K562 (cell line): ENCODE measurements at regions not wholly inside any gene's neighbourhood (a gene's known extent, or its start where the extent isn't known, plus 50 kb on each side); places are given as distances from the start of the nearest gene placed in this dataset.

Source experiments
- ATAC-seq: fragments of 200-7000 bp; cut with Tn5 transposase; 3 replicates; pipeline ENCODE4 v1.9.1; 2020; ENCODE audit warnings: moderate library complexity
- BruUV-seq: library from RNA; stranded (reverse); fragments of 400-500 nt; replicated peaks from 2 replicates; lab custom pipeline; 2021; lab: Mats Ljungman, UMichigan
- CTCF ChIA-PET: fragments of 300-600 bp; formaldehyde crosslinking; extraction: SDS; loops from one replicate; lab custom pipeline; 2021; ENCODE audit warnings: low intra/inter-chr PET ratio; lab: Yijun Ruan, JAX
- POLR2A ChIA-PET: fragments of 300-600, 350-650 bp; sonication (Branson Sonifier 250); formaldehyde crosslinking; extraction: SDS; loops from one replicate; lab custom pipeline; 2021; ENCODE audit warnings: antibody characterized with exemption, inconsistent platforms; lab: Yijun Ruan, JAX
- DNase-seq, 4 experiments: peaks; one replicate each; pipeline versions ENCODE4 v3.0.0 to v3.0.0-alpha.2; 2011 to 2018; ENCODE audit warnings: low spot score in 3 of 4, mixed read lengths in 3 of 4; ENCODE audit errors: extremely low read depth in 1 of 4
- FAIRE-seq: peaks from 2 replicates; lab custom pipeline; 2011; peaks lifted over from hg19 to GRCh38; lab: Jason Lieb, UNC
- H2AFZ ChIP-seq: 2 replicates; pipeline ENCODE4 v1.6.0; 2011; ENCODE audit warnings: low read depth, low read length, control low read depth, inconsistent platforms
- H3K27ac ChIP-seq: fragments of 200-600 bp; 3 replicates; pipeline ENCODE4 v1.8.0; 2011; ENCODE audit warnings: low read depth, mild to moderate bottlenecking, control low read depth, inconsistent platforms, low read length, moderate library complexity, mixed read lengths; ENCODE audit errors: extremely low read depth
- H3K27me3 ChIP-seq, 2 experiments: fragments of 300-600 bp in 1 of 2; 2 replicates in 1 of 2; 3 replicates in 1 of 2; pipeline versions ENCODE4 v1.6.0 to v1.8.0; 2011; ENCODE audit warnings: inconsistent platforms in 2 of 2, low read length in 2 of 2, mild to moderate bottlenecking in 1 of 2, mixed read lengths in 1 of 2, moderate library complexity in 1 of 2; ENCODE audit not compliant: control insufficient read depth in 2 of 2, insufficient read depth in 2 of 2
- H3K36me3 ChIP-seq: fragments of 300-600 bp; 3 replicates; pipeline ENCODE4 v1.8.0; 2011; ENCODE audit warnings: mild to moderate bottlenecking, low read length, inconsistent platforms; ENCODE audit not compliant: control insufficient read depth, insufficient read depth
- H3K4me1 ChIP-seq, 2 experiments: fragments of 200-600 bp in 1 of 2; replicated peaks in 1 of 2; 2 replicates in 1 of 2; 3 replicates in 1 of 2; pipeline versions ENCODE4 v1.5.1 to v1.8.0; 2011; ENCODE audit warnings: inconsistent platforms in 2 of 2, low read length in 2 of 2, mild to moderate bottlenecking in 1 of 2, mixed read lengths in 1 of 2, moderate library complexity in 1 of 2; ENCODE audit not compliant: control insufficient read depth in 2 of 2, insufficient read depth in 2 of 2
- H3K4me2 ChIP-seq: 2 replicates; pipeline ENCODE4 v1.6.1; 2011; ENCODE audit warnings: low read length, control low read depth, inconsistent platforms, mixed read lengths; ENCODE audit not compliant: insufficient read depth
- H3K4me3 ChIP-seq: fragments of 200-600 bp; sonication (generic), shearing (Covaris generic); 2 replicates; pipeline ENCODE4 v1.5.1; 2016; ENCODE audit warnings: control low read depth, inconsistent platforms
- H3K79me2 ChIP-seq: fragments of 200-600 bp; 3 replicates; pipeline ENCODE4 v1.8.0; 2011; ENCODE audit warnings: low read length, inconsistent platforms; ENCODE audit not compliant: control insufficient read depth, insufficient read depth
- H3K9ac ChIP-seq, 2 experiments: 2 replicates each; pipeline versions ENCODE4 v1.6.0 to v1.6.1; 2011; ENCODE audit warnings: low read depth in 2 of 2, low read length in 2 of 2, control low read depth in 1 of 2, inconsistent platforms in 1 of 2, mild to moderate bottlenecking in 1 of 2, mixed read lengths in 1 of 2; ENCODE audit not compliant: insufficient read depth in 1 of 2
- H3K9me1 ChIP-seq: one replicate; pipeline ENCODE4 v1.6.0; 2011; ENCODE audit warnings: inconsistent platforms, mild to moderate bottlenecking, low read length, moderate library complexity; ENCODE audit not compliant: control insufficient read depth, insufficient read depth
- H3K9me3 ChIP-seq: replicated peaks from 2 replicates; pipeline ENCODE4 v1.5.1; 2011; ENCODE audit warnings: low read depth, low read length, inconsistent platforms; ENCODE audit not compliant: control insufficient read depth, insufficient read depth
- H4K20me1 ChIP-seq: replicated peaks from 2 replicates; pipeline ENCODE4 v1.6.1; 2011; ENCODE audit warnings: low read length, inconsistent platforms, mixed read lengths; ENCODE audit not compliant: control insufficient read depth, insufficient read depth
- CREB3L1 ChIP-seq: fragments of 450-650 bp; IDR thresholded peaks from 2 replicates; pipeline ENCODE4 v1.6.1; 2014; ENCODE audit warnings: low read depth, mild to moderate bottlenecking, moderate library complexity, borderline replicate concordance
- E2F1 ChIP-seq: sonication (generic); formaldehyde crosslinking; IDR thresholded peaks from 2 replicates; pipeline ENCODE4 v1.8.1; 2023; ENCODE audit warnings: mild to moderate bottlenecking, missing genetic modification reagents, moderate library complexity
- EHMT2 ChIP-seq: fragments of 450-650 bp; IDR thresholded peaks from 2 replicates; pipeline ENCODE4 v1.6.1; 2018; ENCODE audit warnings: antibody characterized with exemption
- KLF6 ChIP-seq: fragments of 250-450 bp; sonication (Bioruptor Pico); IDR thresholded peaks from 2 replicates; pipeline ENCODE4 v1.4.0; 2020; ENCODE audit warnings: mild to moderate bottlenecking, moderate library complexity, borderline replicate concordance
- MAZ ChIP-seq, 2 experiments: fragments of 450-650 bp in 1 of 2; sonication (generic) in 1 of 2; formaldehyde crosslinking; IDR thresholded peaks in 1 of 2; conservative IDR thresholded peaks in 1 of 2; 2 replicates each; pipeline versions ENCODE4 v1.4.0 to v1.5.0; 2020; ENCODE audit warnings: mild to moderate bottlenecking in 1 of 2, missing genetic modification reagents in 1 of 2
- NUFIP1 ChIP-seq: fragments of 450-650 bp; IDR thresholded peaks from 2 replicates; pipeline ENCODE4 v1.6.1; 2018; ENCODE audit not compliant: partially characterized antibody
- PHF8 ChIP-seq: fragments of 200-600 bp; sonication (generic); IDR thresholded peaks from 2 replicates; pipeline ENCODE4 v1.6.1; 2012; ENCODE audit warnings: mixed run types, mild to moderate bottlenecking, inconsistent platforms, low read length, moderate library complexity, borderline replicate concordance
- RHOXF2B ChIP-seq: fragments of 250-450 bp; sonication (Bioruptor Pico); conservative IDR thresholded peaks from 2 replicates; pipeline ENCODE4 v1.5.1; 2021
- TARDBP ChIP-seq: fragments of 450-650 bp; IDR thresholded peaks from 2 replicates; pipeline ENCODE4 v1.6.1; 2016
- THRA ChIP-seq: fragments of 450-650 bp; IDR thresholded peaks from 2 replicates; pipeline ENCODE4 v1.6.1; 2017; ENCODE audit warnings: mild to moderate bottlenecking, moderate library complexity
- USF1 ChIP-seq: sonication (generic); formaldehyde crosslinking; IDR thresholded peaks from 2 replicates; pipeline ENCODE4 v1.9.0; 2022; ENCODE audit warnings: mild to moderate bottlenecking, missing genetic modification reagents
- ZC3H11A ChIP-seq: IDR thresholded peaks from 2 replicates; pipeline ENCODE4 v1.6.1; 2012; ENCODE audit warnings: low read depth, low read length, improper control_type of control experiment
- ZFP1 ChIP-seq: fragments of 450-650 bp; formaldehyde crosslinking; IDR thresholded peaks from 2 replicates; pipeline ENCODE4 v1.4.0; 2020; ENCODE audit warnings: mild to moderate bottlenecking, mixed read lengths
- ZFP91 ChIP-seq: sonication (generic); formaldehyde crosslinking; IDR thresholded peaks from 2 replicates; pipeline ENCODE4 v1.8.0; 2022; ENCODE audit warnings: mild to moderate bottlenecking, missing genetic modification reagents
- ZNF408 ChIP-seq: fragments of 250-450 bp; sonication (Bioruptor Pico); IDR thresholded peaks from 2 replicates; pipeline ENCODE4 v1.4.0; 2020; ENCODE audit warnings: low read depth, mild to moderate bottlenecking, moderate library complexity
- ZNF76 ChIP-seq: fragments of 250-450 bp; sonication (Bioruptor Pico); IDR thresholded peaks from 2 replicates; pipeline ENCODE4 v1.4.0; 2020; ENCODE audit warnings: mild to moderate bottlenecking, moderate library complexity, borderline replicate concordance
- WGBS: fragments of 100-300 bp; shearing (Covaris generic); methylation state at CpG from one replicate; pipeline ENCODE4 v1.1.6; 2016; ENCODE audit warnings: low coverage, mixed read lengths; ENCODE audit not compliant: insufficient coverage; ENCODE audit errors: missing lambda C conversion rate; 5-methylcytosine and 5-hydroxymethylcytosine counted together
- in situ Hi-C: fragments of 300-500 bp; cut with MboI; formaldehyde crosslinking; loops from 4 replicates; pipeline ENCODE4 v1.15.0; 2018; ENCODE audit warnings: inconsistent platforms, mixed read lengths
- intact Hi-C: fragments of 100-400 bp; cut with micrococcal nuclease; formaldehyde crosslinking; loops from 2 replicates; pipeline ENCODE4 v1.14.2; 2022

GRCh38 chr4:66023061-66023460 lies 352.8 kb upstream of the EPHA5 start (continued):
- TF ChIP-seq CREB3L1: no peak
- TF ChIP-seq RHOXF2B (CRISPR knock-in tag): no peak
- no peak for TF ChIP-seq TARDBP

- H3K79me2 ChIP-seq: no peaks in the 10 kb centered on the region
- H3K4me2 ChIP-seq: no peak overlapping the region
- no peak overlapping the region for H2AFZ ChIP-seq
- DNase-seq (no peak), ATAC-seq (no peak), FAIRE-seq (no peak)
- intact Hi-C loops: no loop called here
- H3K36me3 ChIP-seq: no peaks in the 10 kb centered on the region
- no peaks in the 10 kb centered on the region for H3K4me1 ChIP-seq
- no peak overlapping the region for H3K9ac ChIP-seq
- in situ Hi-C loops: no loop called here
- CTCF ChIA-PET: no interaction called here
- BruUV-seq: no TSS peak
- H3K4me3 ChIP-seq: no peak overlapping the region
- POLR2A ChIA-PET: no interaction called here
- 2% methylated on average over 3 of the region's 3 CpGs for WGBS
- no peaks in the 10 kb centered on the region for H3K9me1 ChIP-seq
- no peaks in the 10 kb centered on the region for H4K20me1 ChIP-seq
- H3K27me3 ChIP-seq: no peaks in the 10 kb centered on the region
- no peak overlapping the region for H3K27ac ChIP-seq
- H3K9me3 ChIP-seq: no peaks in the 10 kb centered on the region; the same call in none of the 2 replicates
- TF ChIP-seq ZFP1 (CRISPR knock-in tag) (no peak), ZC3H11A (no peak), KLF6 (CRISPR knock-in tag) (no peak), E2F1 (CRISPR knock-in tag) (no peak), ZFP91 (no peak), USF1 (CRISPR knock-in tag) (no peak), PHF8 (no peak), ZNF76 (no peak), ZNF408 (CRISPR knock-in tag) (no peak), NUFIP1 (no peak), EHMT2 (no peak), MAZ (CRISPR knock-in tag; conservative IDR thresholded peaks at IDR 0.05 in 1 of 2, IDR thresholded peaks at IDR 0.05 in 1 of 2) (no peak), THRA (no peak)
Measured at GRCh38 chr4:66017671-66018070, 347.4 kb upstream of the EPHA5 start.
